ENCODE measurements at regions not wholly inside any gene's neighbourhood (a gene's known extent, or its start where the extent isn't known, plus 50 kb on each side); places are given as distances from the start of the nearest gene placed in this dataset.

GRCh38 chr2:149677416-149677815 lies 89.8 kb upstream of the MMADHC start:
- Histone ChIP-seq H3K27ac (no peak overlapping the region), H3K27me3 (no peaks in the 10 kb centered on the region), H3K4me3 (no peak overlapping the region), H3K4me1 (no peaks in the 10 kb centered on the region), H3K9me3 (no peaks in the 10 kb centered on the region), H3K36me3 (replicated peaks in 1 of 2; ENCODE audit: insufficient read depth in 1 of 2, low read depth in 2 of 2) (no peaks in the 10 kb centered on the region)
- intact Hi-C loops (cut with DNase I), result no loop called here
- WGBS, 2 donors, result 52 to 66% methylated on average over 1 of the region's 1 CpG
- DNase-seq (no peak), ATAC-seq (no peak)
- no peak for TF ChIP-seq CTCF (IDR thresholded peaks at IDR 0.05)
- no peak for TF ChIP-seq POLR2A (IDR thresholded peaks at IDR 0.05)

GRCh38 chr2:149670086-149670485 lies 82.5 kb upstream of the MMADHC start:
- Histone ChIP-seq H3K4me1 (no peaks in the 10 kb centered on the region), H3K27me3 (no peaks in the 10 kb centered on the region), H3K36me3 (replicated peaks in 1 of 2; ENCODE audit: insufficient read depth in 1 of 2, low read depth in 2 of 2) (no peaks in the 10 kb centered on the region), H3K4me3 (no peak overlapping the region), H3K9me3 (no peaks in the 10 kb centered on the region), H3K27ac (no peak overlapping the region)
- 88 to 98% methylated on average over 2 of the region's 2 CpGs for WGBS, 2 donors
- DNase-seq (no peak), ATAC-seq (no peak)
- TF ChIP-seq POLR2A (IDR thresholded peaks at IDR 0.05) (no peak), CTCF (IDR thresholded peaks at IDR 0.05) (no peak)
- intact Hi-C loops (cut with DNase I), result no loop called here

DNA sequence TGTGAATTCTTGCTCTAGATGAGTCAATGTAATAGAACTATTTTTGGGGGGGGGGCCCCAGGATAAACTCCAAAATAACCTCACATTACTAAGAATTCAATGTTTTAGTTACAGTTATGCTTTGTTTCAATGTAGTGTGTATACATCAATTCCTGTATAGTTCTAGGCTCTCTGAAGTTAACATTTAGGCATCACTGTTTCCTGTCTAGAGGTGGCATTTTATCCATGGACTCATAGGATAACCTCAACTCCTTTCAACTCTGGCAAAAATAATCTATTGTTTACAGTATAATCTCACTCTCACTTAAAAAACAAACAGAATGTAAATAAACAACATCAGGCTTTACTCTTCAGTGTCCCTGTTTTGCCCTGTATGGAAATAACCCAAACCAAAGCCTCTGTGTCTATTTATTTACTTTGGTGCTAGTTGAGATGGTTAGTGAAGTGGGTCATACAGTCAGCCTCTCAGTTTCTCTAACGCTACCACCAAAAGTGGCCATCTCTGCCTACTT lies 79.3 kb upstream of the MMADHC start:
- H3K27ac ChIP-seq, result no peak overlapping the region
- intact Hi-C loops (cut with DNase I), result no loop called here
- no peak for ATAC-seq
- DNase-seq, result no peak
- no peaks in the 10 kb centered on the region for H3K9me3 ChIP-seq
- H3K27me3 ChIP-seq, result no peaks in the 10 kb centered on the region
- no peak for TF ChIP-seq CTCF (IDR thresholded peaks at IDR 0.05)
- no peak for TF ChIP-seq POLR2A (IDR thresholded peaks at IDR 0.05)
- no peak overlapping the region for H3K4me3 ChIP-seq
- 86 to 93% methylated on average over 1 of the region's 1 CpG for WGBS, 2 donors
- peaks cover 7% of the 10 kb centered on the region for H3K4me1 ChIP-seq
- H3K36me3 ChIP-seq (replicated peaks in 1 of 2; ENCODE audit: insufficient read depth in 1 of 2, low read depth in 2 of 2), result no peaks in the 10 kb centered on the region

GRCh38 chr2:149664896-149665295 lies 77.3 kb upstream of the MMADHC start:
- 91 to 93% methylated on average over 3 of the region's 3 CpGs for WGBS, 2 donors
- TF ChIP-seq POLR2A (IDR thresholded peaks at IDR 0.05) (no peak), CTCF (IDR thresholded peaks at IDR 0.05) (no peak)
- Histone ChIP-seq H3K27me3 (no peaks in the 10 kb centered on the region), H3K4me3 (no peak overlapping the region), H3K36me3 (replicated peaks in 1 of 2; ENCODE audit: insufficient read depth in 1 of 2, low read depth in 2 of 2) (no peaks in the 10 kb centered on the region), H3K9me3 (no peaks in the 10 kb centered on the region), H3K4me1 (peaks cover 12% of the 10 kb centered on the region), H3K27ac (no peak overlapping the region)
- DNase-seq, result no peak
- intact Hi-C loops (cut with DNase I), result no loop called here
- no peak for ATAC-seq

DNA sequence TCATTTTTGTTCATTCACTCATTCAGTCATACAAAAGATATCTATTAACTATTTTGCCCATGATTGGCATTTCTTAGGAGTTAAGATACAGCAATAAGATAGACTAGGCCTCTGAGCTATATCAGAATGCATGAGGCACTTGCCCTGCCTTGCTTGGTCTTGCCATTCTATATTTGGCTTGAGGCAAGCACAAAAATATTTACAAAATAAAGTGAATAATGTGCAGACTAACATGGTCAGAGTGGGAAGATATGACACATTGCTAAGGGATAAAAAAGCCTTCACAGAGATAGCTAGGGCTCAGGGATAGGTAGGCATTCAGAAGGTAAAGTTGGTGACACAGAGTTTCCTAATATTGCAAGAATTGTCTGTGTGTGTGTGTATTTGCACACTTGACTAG lies 75.0 kb upstream of the MMADHC start:
- no peak for TF ChIP-seq CTCF (IDR thresholded peaks at IDR 0.05)
- no peak for TF ChIP-seq POLR2A (IDR thresholded peaks at IDR 0.05)
- H3K27me3 ChIP-seq, result no peaks in the 10 kb centered on the region
- no peak for DNase-seq
- no peaks in the 10 kb centered on the region for H3K9me3 ChIP-seq
- intact Hi-C loops (cut with DNase I), result no loop called here
- H3K4me1 ChIP-seq, result peaks cover 12% of the 10 kb centered on the region
- no peak overlapping the region for H3K4me3 ChIP-seq
- ATAC-seq, result no peak
- no peaks in the 10 kb centered on the region for H3K36me3 ChIP-seq (replicated peaks in 1 of 2; ENCODE audit: insufficient read depth in 1 of 2, low read depth in 2 of 2)
- no peak overlapping the region for H3K27ac ChIP-seq
